Activated T-helper 1 cell treated with Interleukin-2 at 50 U/mL for 16 hours (primary cell): ENCODE measurements at regions not wholly inside any gene's neighbourhood (a gene's known extent, or its start where the extent isn't known, plus 50 kb on each side); places are given as distances from the start of the nearest gene placed in this dataset.

Experiments used
- DNase-seq: peaks from one replicate; pipeline ENCODE4 v3.0.0-alpha.2; 2020; ENCODE audit warnings: low read depth

GRCh38 chr5:74028406-74028805 lies 402.4 kb downstream of the ARHGEF28 start:
- no peak for DNase-seq

GRCh38 chr5:74027732-74028338 lies 401.8 kb downstream of the ARHGEF28 start:
- DNase-seq, result no peak

GRCh38 chr5:74026310-74026709 lies 400.3 kb downstream of the ARHGEF28 start:
- DNase-seq, result no peak

GRCh38 chr5:74021126-74021525 lies 395.1 kb downstream of the ARHGEF28 start:
- no peak for DNase-seq

- no peak for DNase-seq
Measured at GRCh38 chr5:74020503-74020902, 394.5 kb downstream of the ARHGEF28 start.

- no peak for DNase-seq
Measured at GRCh38 chr5:74019923-74020322, 393.9 kb downstream of the ARHGEF28 start.

- no peak for DNase-seq
Measured at GRCh38 chr5:74017786-74018211, 391.8 kb downstream of the ARHGEF28 start.

GRCh38 chr5:74017112-74017511 lies 391.1 kb downstream of the ARHGEF28 start:
- DNase-seq, result no peak

- no peak for DNase-seq
Measured at GRCh38 chr5:74016373-74016772, 390.4 kb downstream of the ARHGEF28 start.

- no peak for DNase-seq
Measured at GRCh38 chr5:74015716-74016115, 389.7 kb downstream of the ARHGEF28 start.

- no peak for DNase-seq
Measured at GRCh38 chr5:74013222-74013621, 387.2 kb downstream of the ARHGEF28 start.

- no peak for DNase-seq
Measured at GRCh38 chr5:74009502-74009901, 383.5 kb downstream of the ARHGEF28 start.

GRCh38 chr5:74007193-74007592 lies 381.2 kb downstream of the ARHGEF28 start:
- no peak for DNase-seq

GRCh38 chr5:73999297-73999696 lies 373.3 kb downstream of the ARHGEF28 start:
- DNase-seq, result no peak

GRCh38 chr5:73998489-73998888 lies 372.5 kb downstream of the ARHGEF28 start:
- DNase-seq, result no peak

- DNase-seq, result no peak
Measured at GRCh38 chr5:73997960-73998359, 372.0 kb downstream of the ARHGEF28 start.

GRCh38 chr5:73996151-73996755 lies 370.3 kb downstream of the ARHGEF28 start:
- DNase-seq, result no peak

- DNase-seq, result no peak
Measured at GRCh38 chr5:73994963-73995362, 369.0 kb downstream of the ARHGEF28 start.
